ENCODE measurements at regions not wholly inside any gene's neighbourhood (a gene's known extent, or its start where the extent isn't known, plus 50 kb on each side); places are given as distances from the start of the nearest gene placed in this dataset.

- DNase-seq, result no peak
Observed at GRCh38 chr1:14511166-14511680, 87.3 kb upstream of the KAZN start.

- no peak for DNase-seq
Observed at GRCh38 chr1:14511796-14512585, 86.5 kb upstream of the KAZN start.

- no peak for DNase-seq
Observed at GRCh38 chr1:14513111-14513510, 85.4 kb upstream of the KAZN start.

- no peak for DNase-seq
Observed at GRCh38 chr1:14514739-14515138, 83.7 kb upstream of the KAZN start.

GRCh38 chr1:14516974-14517840, 81.3 kb upstream of the KAZN start:
- no peak for DNase-seq

GRCh38 chr1:14517841-14518180, 80.7 kb upstream of the KAZN start:
- no peak for DNase-seq

- no peak for DNase-seq
Observed at GRCh38 chr1:14519976-14520375, 78.5 kb upstream of the KAZN start.

GRCh38 chr1:14520514-14521163, 77.8 kb upstream of the KAZN start:
- DNase-seq, result no peak

GRCh38 chr1:14521622-14522021, 76.9 kb upstream of the KAZN start:
- DNase-seq, result no peak

- DNase-seq, result no peak
Observed at GRCh38 chr1:14522077-14522925, 76.2 kb upstream of the KAZN start.

GRCh38 chr1:14522926-14523241, 75.6 kb upstream of the KAZN start:
- DNase-seq, result no peak

GRCh38 chr1:14524826-14525636, 73.5 kb upstream of the KAZN start:
- no peak for DNase-seq

GRCh38 chr1:14529475-14529874, 69.0 kb upstream of the KAZN start:
- DNase-seq, result no peak

GRCh38 chr1:14531519-14531918, 67.0 kb upstream of the KAZN start:
- DNase-seq, result no peak

GRCh38 chr1:14535619-14536355, 62.7 kb upstream of the KAZN start:
- no peak for DNase-seq

- DNase-seq, result no peak
Observed at GRCh38 chr1:14538335-14538734, 60.1 kb upstream of the KAZN start.

- no peak for DNase-seq
Observed at GRCh38 chr1:14539309-14539708, 59.2 kb upstream of the KAZN start.

GRCh38 chr1:14539953-14540563, 58.4 kb upstream of the KAZN start:
- no peak for DNase-seq

GRCh38 chr1:14541348-14541747, 57.1 kb upstream of the KAZN start:
- no peak for DNase-seq

- DNase-seq, result no peak
Observed at GRCh38 chr1:14543191-14543840, 55.2 kb upstream of the KAZN start.

Data from NCI-H446 (cell line).